ENCODE measurements at regions not wholly inside any gene's neighbourhood (a gene's known extent, or its start where the extent isn't known, plus 50 kb on each side); places are given as distances from the start of the nearest gene placed in this dataset.

GRCh38 chr17:70795620-70796019 is 626.3 kb downstream of the KCNJ2 start:
- H3K9me3 ChIP-seq (ENCODE audit: insufficient read depth, low read depth, low read length) = no peaks in the 10 kb centered on the region
- no peak for TF ChIP-seq CTCF (conservative IDR thresholded peaks at IDR 0.05; ENCODE audit: low read length)
- TF ChIP-seq EZH2phosphoT487 (IDR thresholded peaks at IDR 0.05; ENCODE audit: borderline replicate concordance) = no peak
- H3K79me2 ChIP-seq (ENCODE audit: insufficient read depth, low read length) = no peaks in the 10 kb centered on the region
- H3K27me3 ChIP-seq (ENCODE audit: insufficient read depth, low read length, poor library complexity, severe bottlenecking) = no peaks in the 10 kb centered on the region
- no peak overlapping the region for H3K4me3 ChIP-seq (ENCODE audit: low read length, poor library complexity, severe bottlenecking)
- no peaks in the 10 kb centered on the region for H3K9me2 ChIP-seq (replicated peaks; ENCODE audit: low read depth, low read length)
- no peaks in the 10 kb centered on the region for H3F3A ChIP-seq (ENCODE audit: low read depth)
- no peak overlapping the region for H2AFZ ChIP-seq (ENCODE audit: low read length)
- no peak overlapping the region for H3K9ac ChIP-seq (ENCODE audit: low read depth, low read length, poor library complexity, severe bottlenecking)
- no peaks in the 10 kb centered on the region for H4K20me1 ChIP-seq (ENCODE audit: insufficient read depth, low read length, poor library complexity, severe bottlenecking)
- H3K4me1 ChIP-seq (ENCODE audit: insufficient read depth, low read length, poor library complexity, severe bottlenecking) = no peaks in the 10 kb centered on the region
- no peak overlapping the region for H3K4me2 ChIP-seq (ENCODE audit: low read depth, low read length, poor library complexity, severe bottlenecking)
- H3K36me3 ChIP-seq (ENCODE audit: insufficient read depth, low read length) = no peaks in the 10 kb centered on the region

- Histone ChIP-seq H2AFZ (ENCODE audit: low read length) (no peak overlapping the region), H3K4me1 (ENCODE audit: insufficient read depth, low read length, poor library complexity, severe bottlenecking) (no peaks in the 10 kb centered on the region), H3K27me3 (ENCODE audit: insufficient read depth, low read length, poor library complexity, severe bottlenecking) (no peaks in the 10 kb centered on the region), H3K9ac (ENCODE audit: low read depth, low read length, poor library complexity, severe bottlenecking) (no peak overlapping the region), H3K36me3 (ENCODE audit: insufficient read depth, low read length) (no peaks in the 10 kb centered on the region), H3F3A (ENCODE audit: low read depth) (no peaks in the 10 kb centered on the region), H4K20me1 (ENCODE audit: insufficient read depth, low read length, poor library complexity, severe bottlenecking) (no peaks in the 10 kb centered on the region), H3K9me2 (replicated peaks; ENCODE audit: low read depth, low read length) (no peaks in the 10 kb centered on the region), H3K4me2 (ENCODE audit: low read depth, low read length, poor library complexity, severe bottlenecking) (no peak overlapping the region), H3K9me3 (ENCODE audit: insufficient read depth, low read depth, low read length) (no peaks in the 10 kb centered on the region), H3K4me3 (ENCODE audit: low read length, poor library complexity, severe bottlenecking) (no peak overlapping the region), H3K79me2 (ENCODE audit: insufficient read depth, low read length) (no peaks in the 10 kb centered on the region)
- no peak for TF ChIP-seq CTCF (conservative IDR thresholded peaks at IDR 0.05; ENCODE audit: low read length)
- no peak for TF ChIP-seq EZH2phosphoT487 (IDR thresholded peaks at IDR 0.05; ENCODE audit: borderline replicate concordance)
Measured at GRCh38 chr17:70796757-70797156, 627.4 kb downstream of the KCNJ2 start.

- no peaks in the 10 kb centered on the region for H3K36me3 ChIP-seq (ENCODE audit: insufficient read depth, low read length)
- H3K9ac ChIP-seq (ENCODE audit: low read depth, low read length, poor library complexity, severe bottlenecking) = no peak overlapping the region
- H3K79me2 ChIP-seq (ENCODE audit: insufficient read depth, low read length) = no peaks in the 10 kb centered on the region
- H3K9me2 ChIP-seq (replicated peaks; ENCODE audit: low read depth, low read length) = no peaks in the 10 kb centered on the region
- no peak overlapping the region for H3K4me3 ChIP-seq (ENCODE audit: low read length, poor library complexity, severe bottlenecking)
- no peak overlapping the region for H3K4me2 ChIP-seq (ENCODE audit: low read depth, low read length, poor library complexity, severe bottlenecking)
- no peaks in the 10 kb centered on the region for H3K27me3 ChIP-seq (ENCODE audit: insufficient read depth, low read length, poor library complexity, severe bottlenecking)
- no peak overlapping the region for H2AFZ ChIP-seq (ENCODE audit: low read length)
- H4K20me1 ChIP-seq (ENCODE audit: insufficient read depth, low read length, poor library complexity, severe bottlenecking) = no peaks in the 10 kb centered on the region
- no peak for TF ChIP-seq CTCF (conservative IDR thresholded peaks at IDR 0.05; ENCODE audit: low read length)
- TF ChIP-seq EZH2phosphoT487 (IDR thresholded peaks at IDR 0.05; ENCODE audit: borderline replicate concordance) = no peak
- H3K4me1 ChIP-seq (ENCODE audit: insufficient read depth, low read length, poor library complexity, severe bottlenecking) = no peaks in the 10 kb centered on the region
- H3K9me3 ChIP-seq (ENCODE audit: insufficient read depth, low read depth, low read length) = no peaks in the 10 kb centered on the region
- no peaks in the 10 kb centered on the region for H3F3A ChIP-seq (ENCODE audit: low read depth)
Measured at GRCh38 chr17:70797166-70797565, 627.8 kb downstream of the KCNJ2 start.

All from Loucy (cell line).